NOMO-1 treated with DMSO at 0.1 percent for 48 hours (cell line): ENCODE measurements at regions not wholly inside any gene's neighbourhood (a gene's known extent, or its start where the extent isn't known, plus 50 kb on each side); places are given as distances from the start of the nearest gene placed in this dataset.

Experiments
- DNase-seq: peaks from one replicate; lab custom pipeline; 2025; ENCODE audit not compliant: unreplicated experiment; lab: John Stamatoyannopoulos, UW

DNA sequence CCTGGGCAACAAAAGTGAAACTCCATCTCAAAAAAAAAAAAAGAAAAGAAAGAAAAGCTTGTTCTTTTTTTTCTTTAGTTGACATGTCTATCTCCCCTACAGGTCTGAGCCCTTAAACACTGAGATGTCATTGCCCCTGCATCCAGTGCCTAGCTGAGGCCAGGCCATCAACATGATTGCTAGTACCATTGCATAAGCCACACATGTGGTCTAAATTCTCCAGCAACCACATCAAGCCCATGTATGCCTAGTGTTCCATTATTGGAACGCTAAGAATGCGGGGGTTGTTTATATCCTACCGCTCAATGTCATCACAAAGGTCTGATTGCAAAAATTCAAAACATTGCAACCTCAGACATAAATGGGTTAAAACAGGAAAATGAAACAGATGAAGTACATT is 62.7 kb downstream of the NPTX2 start:
- no peak for DNase-seq

DNA sequence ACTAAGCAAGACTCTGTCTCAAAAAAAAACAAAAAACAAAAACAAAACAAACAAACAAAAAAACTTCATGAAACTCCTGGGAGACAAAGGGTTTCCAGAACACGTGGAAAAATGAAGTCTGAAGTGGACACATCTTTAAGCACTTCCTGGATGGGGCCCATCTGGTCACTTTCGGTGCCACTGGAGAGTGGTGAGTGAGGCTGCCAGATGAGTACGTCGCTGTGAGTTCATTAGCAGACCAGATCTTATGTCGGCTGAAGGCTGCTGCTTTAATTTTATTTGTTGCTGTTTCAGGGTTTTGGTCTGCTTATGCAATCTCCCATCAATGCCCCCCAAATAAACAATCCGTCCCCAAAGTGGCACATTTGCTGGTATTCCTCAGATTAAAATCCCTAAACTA is 64.4 kb downstream of the NPTX2 start:
- DNase-seq, result no peak

DNA sequence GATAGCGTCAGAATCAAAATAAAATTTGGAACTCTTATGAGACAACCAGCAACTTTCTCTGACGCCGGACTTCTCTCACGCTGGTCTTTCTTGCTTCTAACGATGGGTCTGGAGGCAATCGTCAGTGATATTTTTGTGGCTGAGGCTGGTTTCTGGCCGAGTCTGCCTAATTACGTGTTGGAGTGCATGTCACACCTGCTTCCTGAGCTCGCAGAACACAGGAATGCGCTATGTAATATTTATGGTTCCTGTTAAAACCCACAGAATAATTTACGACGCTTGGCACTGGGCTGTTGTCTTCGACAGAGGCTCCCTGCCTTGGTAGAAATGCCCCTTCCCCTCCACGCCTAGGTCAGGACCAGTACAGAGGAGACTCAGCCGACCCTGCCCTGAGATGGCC is 64.9 kb downstream of the NPTX2 start:
- peak; percentile 49 for DNase-seq

DNA sequence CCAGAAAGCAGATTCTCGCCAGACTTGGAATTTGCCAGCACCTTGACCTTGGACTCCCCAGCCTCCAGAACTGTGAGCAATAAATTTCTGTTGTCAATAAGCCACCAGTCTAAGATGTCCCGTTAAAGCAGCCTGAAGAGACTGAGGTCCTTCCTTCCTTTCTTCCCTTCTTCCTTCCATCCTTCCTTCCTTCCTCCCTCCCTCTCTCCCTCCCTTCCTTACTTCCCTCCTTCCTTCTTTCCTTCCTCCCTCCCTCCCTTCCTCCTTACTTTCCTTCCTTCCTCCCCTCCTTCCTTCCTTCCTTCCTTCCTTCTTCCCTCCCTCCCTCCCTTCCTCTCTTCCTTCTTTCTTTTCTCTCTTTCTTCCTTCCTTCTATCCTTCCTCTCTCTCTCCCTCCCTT is 66.4 kb downstream of the NPTX2 start:
- DNase-seq, result no peak

DNA sequence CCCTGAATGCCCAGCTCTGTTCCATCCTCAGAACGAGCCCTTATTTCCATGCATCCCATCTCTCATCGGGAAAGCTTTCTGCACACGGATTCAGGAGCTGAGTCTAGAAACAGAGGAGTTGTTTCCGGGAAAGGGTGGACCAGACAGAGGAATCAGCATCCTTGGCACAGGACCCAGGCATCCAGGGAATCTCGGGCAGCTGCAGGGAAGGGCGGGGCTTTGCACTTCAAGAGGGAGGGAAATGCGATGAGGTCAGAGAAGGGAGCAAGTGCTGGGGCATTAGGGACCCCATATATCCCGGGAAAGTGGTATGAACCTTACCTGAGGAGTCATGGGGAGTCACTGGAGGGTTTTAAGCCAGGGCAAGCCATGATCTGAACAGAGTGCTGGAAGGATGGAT is 68.5 kb downstream of the NPTX2 start:
- no peak for DNase-seq

DNA sequence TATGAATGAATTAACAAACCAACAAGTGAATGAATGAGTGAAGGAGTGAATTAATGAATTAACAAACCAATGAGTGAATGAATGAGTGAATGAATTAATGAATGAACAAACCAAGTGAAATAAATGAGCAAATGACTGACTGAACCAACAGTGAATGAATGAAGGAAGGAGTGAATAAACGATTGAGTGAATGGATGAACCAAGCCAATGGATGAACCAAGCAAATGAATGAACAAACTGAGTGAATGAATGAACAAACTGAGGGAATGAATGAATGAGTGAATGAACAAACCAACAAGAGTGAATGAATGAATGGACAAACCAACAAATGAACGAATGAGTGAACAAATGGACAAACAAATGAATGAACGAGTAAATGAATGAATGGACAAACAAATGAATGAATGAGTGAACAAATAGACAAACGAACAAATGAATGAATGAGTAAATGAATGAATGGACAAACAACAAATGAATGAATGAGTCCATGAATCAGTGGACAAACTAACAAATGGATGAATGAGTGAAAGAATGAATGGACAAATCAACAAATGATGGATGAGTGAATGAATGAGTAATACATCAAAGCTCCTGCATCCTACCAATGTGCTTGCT is 69.5 kb downstream of the NPTX2 start:
- no peak for DNase-seq

DNA sequence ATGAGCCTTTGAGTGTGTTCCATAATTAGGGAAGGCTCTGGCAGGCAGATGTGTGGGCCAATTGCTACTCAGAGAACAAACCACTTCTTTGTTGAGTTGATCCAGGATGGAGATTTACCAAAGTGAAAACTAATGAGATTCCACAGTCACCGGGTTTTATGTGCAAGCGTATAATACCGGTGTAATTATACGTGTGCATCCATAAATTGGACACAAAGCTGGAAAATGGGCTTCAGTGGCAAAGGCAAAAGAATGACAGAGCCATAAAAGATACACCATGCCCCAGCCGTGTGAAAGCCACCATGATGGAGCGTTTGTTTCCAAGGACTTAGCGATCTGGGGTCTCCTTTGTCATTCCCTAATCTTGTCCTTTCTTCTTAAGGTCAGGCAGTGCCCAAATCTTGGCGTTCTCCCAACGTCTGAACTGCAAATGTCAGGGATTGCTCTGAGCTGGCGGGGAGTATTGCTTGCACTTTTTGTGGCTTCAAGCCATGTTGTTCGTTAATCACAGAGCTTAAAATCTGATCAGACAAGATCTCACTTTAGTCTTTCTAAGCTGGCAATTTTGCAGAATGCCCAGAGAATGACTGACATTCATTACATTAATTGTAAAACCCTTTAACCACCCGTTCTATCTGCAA is 70.1 kb downstream of the NPTX2 start:
- DNase-seq, result no peak

DNA sequence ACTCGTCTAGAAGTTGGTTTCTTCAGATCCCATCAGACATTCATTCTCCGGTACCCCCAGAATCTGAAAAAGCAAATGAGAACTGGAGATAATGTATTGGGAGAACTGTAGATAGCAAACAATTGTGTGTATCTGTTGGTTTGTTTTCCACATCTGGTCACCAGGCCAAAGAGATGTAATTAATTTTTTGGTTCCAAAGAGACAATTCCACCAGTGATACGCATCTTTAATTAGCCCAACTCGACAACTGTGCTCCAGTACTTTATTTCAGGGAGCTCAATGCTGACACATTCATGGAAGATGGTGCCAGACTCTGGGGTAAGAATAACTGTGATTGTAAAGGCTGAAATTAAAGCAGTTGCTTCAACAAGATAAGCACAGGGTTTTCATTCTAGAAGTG is 74.5 kb downstream of the NPTX2 start:
- DNase-seq, result no peak

DNA sequence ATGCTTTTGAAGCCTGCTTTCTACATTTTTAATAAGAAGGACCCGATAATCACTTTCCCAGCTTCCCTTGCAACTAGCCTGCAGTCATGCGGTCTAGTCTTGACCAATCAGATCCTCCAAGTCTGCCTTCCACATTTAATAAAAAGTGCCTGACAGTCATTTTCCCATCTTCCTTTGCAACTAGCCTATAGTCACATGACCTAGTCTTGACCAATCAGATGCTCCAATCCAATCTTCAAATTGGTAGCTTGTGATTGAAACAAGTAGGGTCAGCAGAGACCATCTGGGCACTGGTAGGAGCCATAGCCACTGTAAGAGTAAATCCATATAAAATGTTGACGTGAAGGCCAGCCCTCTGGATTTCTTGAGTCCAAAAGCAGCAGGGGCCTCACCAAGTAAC is 80.0 kb downstream of the NPTX2 start:
- DNase-seq, result no peak

DNA sequence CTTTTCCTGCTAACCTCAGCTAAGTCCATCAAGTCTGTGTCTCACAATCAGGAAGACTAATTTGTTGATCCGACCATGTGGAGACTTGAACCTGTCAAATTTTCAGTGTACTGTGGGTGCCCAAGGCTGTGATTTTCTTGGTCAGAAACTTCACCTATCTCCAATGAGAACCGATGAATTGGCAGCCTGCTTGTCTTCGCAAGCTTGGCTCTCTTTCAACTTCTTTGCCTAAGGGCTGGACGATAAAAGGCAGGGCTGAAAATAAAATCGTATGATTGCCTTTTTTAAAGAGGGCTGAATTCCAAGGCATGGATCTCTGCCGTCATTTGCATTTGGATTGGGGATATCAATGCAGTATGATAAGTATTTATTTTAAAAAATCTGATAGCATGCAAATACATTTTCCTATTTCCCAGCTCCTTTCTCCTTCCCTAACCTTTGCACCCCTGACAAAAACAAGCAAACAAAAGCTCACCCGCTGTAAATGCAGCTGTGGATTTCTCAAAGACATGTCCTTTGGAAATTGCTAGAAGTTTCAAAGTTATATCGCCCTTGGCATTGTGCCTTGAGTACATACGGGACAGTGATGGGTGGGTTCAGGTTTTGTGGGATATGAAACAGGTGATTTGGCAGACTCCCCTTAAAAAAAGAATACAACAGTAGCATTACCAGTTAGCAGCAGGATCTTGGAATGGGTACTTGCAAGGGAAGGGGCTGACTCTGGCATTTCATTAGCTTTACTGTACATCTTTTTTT is 80.6 kb downstream of the NPTX2 start:
- no peak for DNase-seq

DNA sequence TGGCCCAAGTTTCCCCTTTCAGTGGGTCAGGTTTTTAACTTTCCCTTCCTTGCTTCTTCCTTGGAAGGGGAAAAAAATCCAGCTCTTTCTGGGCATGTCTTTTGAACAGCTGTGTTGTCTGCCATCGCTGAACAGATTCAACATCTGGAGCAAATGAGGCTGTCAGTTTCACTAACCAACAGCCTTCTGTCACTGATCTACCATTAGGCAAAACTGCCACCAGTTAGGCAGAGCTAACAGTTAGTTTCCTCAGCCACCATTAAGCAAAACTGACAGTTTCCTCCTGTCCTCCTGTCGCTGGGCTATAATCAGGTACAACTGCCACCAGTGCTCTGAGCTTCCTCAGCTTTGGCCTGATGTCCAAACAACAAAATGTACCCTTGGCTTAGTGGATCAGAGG is 81.9 kb downstream of the NPTX2 start:
- no peak for DNase-seq

DNA sequence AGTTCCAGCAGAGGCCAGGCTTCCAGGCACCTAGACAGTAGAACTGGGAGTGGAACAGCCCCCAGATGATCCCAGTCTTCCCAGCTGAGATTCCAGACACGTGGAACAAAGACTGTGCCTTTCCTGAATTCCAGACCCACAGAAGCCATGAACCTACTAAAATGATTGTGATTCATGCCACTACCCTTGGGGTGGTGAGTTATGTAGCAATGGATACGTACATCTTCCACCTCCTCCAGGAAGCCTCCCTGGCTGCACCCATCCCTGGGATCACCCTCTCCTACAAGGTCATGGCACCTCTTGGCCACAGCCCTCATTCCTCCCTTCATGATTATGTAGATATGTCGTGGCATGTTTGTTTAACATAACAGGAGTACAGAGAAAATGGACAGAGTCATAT is 83.4 kb downstream of the NPTX2 start:
- DNase-seq, result no peak

DNA sequence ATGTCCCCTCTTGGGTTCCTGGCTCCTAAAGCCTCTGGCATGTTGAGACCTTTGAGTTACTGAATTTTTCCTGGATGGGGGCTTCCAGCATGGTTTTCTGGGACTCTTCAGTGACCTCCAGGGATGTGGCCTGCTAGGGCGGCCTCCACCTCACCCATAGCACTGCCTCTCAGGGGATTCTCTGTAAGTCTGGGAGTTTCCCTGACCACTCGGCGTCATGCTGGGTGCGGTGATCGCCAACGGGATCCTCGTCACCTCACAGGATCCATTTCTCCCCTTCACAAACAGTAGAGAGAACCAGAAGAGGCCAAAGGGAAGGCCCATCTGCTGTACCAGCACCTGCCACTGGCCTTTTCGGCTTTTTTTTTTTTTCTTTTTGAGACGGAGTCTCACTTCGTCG is 84.3 kb downstream of the NPTX2 start:
- no peak for DNase-seq

DNA sequence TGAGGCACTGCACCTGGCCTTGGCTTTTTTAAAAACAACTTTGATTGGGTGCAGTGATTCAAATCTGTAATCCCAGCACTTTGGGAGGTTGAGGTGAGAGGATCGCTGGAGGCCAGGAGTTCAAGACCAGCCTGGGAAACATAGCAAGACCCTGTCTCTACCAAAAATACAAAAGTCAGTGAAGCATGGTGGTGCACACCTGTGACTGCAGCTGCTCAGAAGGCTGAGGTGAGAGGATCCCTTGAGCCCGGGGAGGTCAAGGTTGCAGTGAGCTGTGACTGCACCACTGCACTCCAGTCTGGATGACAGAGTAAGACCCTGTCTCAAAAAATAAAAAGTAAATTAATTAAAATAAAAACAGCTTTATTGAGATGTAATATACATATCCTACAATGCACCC is 84.9 kb downstream of the NPTX2 start:
- no peak for DNase-seq

DNA sequence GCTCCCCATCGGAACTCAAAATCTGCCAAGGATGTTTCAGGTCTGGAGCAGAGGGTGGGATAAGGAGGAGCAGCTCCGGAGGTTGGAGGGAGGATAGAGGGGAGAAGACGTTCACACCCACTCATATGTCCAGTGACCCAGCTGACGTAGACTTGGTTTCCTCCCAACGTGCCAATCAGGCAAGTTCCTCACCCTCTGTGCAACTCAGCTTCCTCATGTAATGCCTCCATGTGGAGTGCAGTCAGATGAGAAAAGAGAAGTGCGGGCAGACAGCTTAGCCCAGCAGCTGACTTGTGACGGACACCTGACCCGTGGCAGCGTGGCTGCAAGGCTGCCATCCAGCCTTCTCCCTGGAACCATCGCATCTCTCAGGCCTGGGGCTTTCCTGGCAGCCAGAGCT is 86.8 kb downstream of the NPTX2 start:
- DNase-seq, result peak; percentile 23

DNA sequence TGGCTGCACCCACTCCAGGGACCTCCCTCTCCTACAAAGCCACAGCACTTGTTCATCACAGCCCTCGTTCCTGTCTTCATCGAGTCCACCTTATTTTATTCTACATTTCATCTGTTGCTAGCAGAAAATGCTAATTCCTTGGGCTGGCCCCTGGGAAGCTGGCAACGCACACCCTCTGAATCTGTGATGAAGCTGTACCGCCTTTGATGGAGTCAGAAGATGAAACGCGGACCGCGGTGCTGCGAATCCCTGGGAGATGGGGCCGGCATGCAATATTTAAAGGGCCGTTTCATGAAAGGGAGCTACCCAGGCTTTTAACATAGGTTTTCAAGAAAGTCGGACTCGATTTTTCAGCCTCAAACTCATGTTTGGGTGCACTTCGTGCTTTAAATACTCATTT is 88.5 kb downstream of the NPTX2 start:
- DNase-seq, result no peak

DNA sequence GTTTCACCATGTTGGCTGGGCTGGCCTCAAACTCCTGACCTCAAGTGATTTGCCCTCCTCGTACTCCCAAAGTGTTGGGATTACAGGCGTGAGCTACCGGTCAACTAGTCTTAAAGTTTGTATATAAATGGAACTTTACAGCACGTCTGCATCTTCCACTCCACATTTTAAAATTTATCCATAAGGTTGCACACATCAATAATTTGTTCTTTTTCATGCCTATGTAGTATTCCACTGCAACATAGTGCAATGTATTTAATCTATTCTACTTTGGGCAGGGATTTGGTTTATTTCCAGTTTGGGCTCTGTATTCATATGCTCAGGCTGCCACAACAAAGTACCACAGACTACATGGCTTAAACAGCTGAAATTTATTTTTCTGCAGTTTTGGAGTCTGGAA is 90.0 kb downstream of the NPTX2 start:
- DNase-seq, result no peak

DNA sequence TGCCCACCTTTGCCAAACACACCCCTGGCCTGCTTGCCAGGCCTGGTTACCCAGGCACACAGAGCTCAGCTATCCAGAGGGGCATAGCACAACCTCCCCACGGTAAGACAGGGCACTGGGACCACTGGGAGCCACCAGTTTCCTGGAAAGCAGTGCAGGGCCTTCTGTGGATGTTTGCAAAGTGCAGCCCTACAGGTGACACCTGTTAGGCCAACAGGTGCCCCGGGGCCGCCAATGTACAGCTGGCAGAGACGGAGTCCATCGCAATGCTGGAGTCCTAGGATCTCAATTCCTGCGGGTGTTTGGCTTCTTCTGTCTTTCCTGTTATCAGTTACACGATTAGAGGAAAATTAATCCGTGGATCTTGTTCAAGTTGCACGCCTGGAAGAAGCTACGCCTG is 94.9 kb downstream of the NPTX2 start:
- no peak for DNase-seq

DNA sequence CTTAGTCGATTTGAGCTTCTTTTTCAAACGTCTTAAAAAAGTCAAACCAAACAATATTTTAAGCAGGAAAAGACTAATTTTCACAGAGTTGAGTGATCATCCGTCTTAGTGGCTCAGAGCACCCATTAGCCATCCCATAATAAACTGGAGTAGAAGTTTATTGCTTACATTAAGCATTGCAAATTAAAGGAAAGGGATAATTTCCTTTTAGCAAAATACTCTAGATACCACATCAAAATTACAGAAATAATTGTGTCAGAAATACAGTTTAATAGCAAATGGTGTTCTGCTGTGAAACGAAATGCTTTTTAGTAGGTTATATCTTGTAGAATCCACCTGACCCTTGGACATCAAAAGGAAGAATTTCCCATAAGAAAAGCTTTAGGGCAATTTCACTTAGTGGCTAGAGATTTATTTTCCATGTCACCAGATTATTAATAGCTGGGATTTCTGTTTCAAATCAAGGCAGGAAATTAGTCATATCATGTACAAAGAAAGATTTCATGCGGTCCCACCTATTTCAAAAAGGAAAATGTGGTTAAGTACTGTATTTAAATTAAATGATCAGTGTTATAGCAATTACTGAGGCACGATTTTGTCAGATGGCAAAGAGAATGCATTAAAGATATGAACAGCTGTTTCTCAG is 96.2 kb downstream of the NPTX2 start:
- DNase-seq, result no peak

DNA sequence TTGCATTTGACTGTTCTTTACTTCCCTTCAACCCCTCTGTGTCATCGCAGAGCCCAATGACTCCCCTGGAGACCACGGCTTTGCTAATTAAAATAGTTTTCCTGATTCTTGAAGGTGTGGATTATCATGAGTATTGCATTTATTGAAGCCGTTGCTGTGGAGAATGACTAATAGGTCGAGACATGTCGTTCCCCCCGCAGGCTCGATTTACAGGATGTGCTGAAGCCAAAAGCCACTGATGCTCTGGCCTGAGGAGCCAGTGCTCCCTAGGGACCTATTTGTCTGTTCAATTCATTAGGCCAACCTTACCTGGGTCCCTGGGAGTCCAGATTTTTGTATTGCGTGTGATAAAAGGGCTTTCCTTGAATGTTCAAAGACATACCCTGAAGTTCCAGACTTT is 102.3 kb downstream of the NPTX2 start:
- DNase-seq, result no peak

DNA sequence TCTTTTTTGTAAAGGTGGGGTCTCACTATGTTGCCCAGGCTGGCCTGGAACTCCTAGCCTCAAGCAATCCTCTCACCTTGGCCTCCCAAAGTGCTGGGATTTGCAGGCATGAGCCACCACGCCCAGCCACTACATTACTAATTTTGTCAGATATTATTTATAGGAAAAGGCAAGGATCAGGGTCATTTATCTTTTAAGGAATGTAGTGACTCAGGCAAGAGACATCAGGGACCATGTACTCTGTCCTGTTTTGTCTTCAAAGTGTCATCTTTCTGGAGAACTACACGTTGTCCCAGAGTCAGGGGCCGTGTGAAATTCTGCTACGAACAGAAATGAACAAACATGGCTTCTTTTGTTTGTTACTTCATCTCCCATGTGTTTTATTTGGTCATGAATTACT is 105.3 kb downstream of the NPTX2 start:
- DNase-seq, result no peak

DNA sequence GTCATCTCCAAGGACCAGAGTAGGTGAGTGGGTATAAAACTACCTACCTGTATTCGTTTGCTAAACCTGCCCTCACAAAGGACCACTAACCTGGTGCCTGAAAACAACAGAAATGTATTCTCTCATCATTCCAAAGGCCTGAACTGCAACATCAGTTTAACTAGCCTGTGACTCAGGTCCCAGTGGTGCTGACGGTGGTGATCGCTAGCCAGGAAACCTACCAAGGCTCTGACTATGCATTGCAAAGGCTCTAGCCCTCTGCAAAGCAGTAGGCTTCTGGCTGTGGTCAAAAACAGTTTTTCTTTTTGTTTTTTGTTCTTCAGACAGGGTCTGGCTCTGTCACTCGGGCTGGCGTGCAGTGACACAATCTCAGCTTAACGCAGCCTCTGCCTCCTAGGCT is 107.5 kb downstream of the NPTX2 start:
- DNase-seq, result no peak
